HG03354 (cell line): ENCODE measurements at regions not wholly inside any gene's neighbourhood (a gene's known extent, or its start where the extent isn't known, plus 50 kb on each side); places are given as distances from the start of the nearest gene placed in this dataset.
A peak's percentile ranks its signal among the peaks of the same experiment; 100 is the strongest.
"Not testable (repeated sequence)": the region's sequence is repeated elsewhere in the genome, so short reads cannot be mapped to it uniquely, and the experiment has no call there.

ENCODE experiments used
- ATAC-seq: cut with Tn5 transposase; IDR thresholded peaks from one replicate; pipeline ENCODE4 v1.9.1; 2021; ENCODE audit warnings: mild to moderate bottlenecking; ENCODE audit not compliant: unreplicated experiment, poor library complexity, severe bottlenecking

- ATAC-seq = not testable (repeated sequence)
Measured at GRCh38 chr5:169371801-169372200, 70.9 kb upstream of the SLIT3 start.

- no peak for ATAC-seq
Measured at GRCh38 chr5:169369130-169369529, 68.2 kb upstream of the SLIT3 start.

GRCh38 chr5:169367861-169368260, 66.9 kb upstream of the SLIT3 start:
- no peak for ATAC-seq

GRCh38 chr5:169357291-169357690, 56.4 kb upstream of the SLIT3 start:
- ATAC-seq = no peak

GRCh38 chr5:169356811-169357210, 55.9 kb upstream of the SLIT3 start:
- ATAC-seq = no peak

GRCh38 chr5:169356181-169356580, 55.2 kb upstream of the SLIT3 start:
- no peak for ATAC-seq

- no peak for ATAC-seq
Measured at GRCh38 chr5:169354921-169355320, 54.0 kb upstream of the SLIT3 start.

- no peak for ATAC-seq
Measured at GRCh38 chr5:169354263-169354662, 53.3 kb upstream of the SLIT3 start.

GRCh38 chr5:169352901-169353300, 52.0 kb upstream of the SLIT3 start:
- ATAC-seq = no peak

- no peak for ATAC-seq
Measured at GRCh38 chr5:169351721-169352120, 50.8 kb upstream of the SLIT3 start.

- ATAC-seq = peak; percentile 65
Measured at GRCh38 chr5:169350759-169351240, 49.9 kb upstream of the SLIT3 start.
